H9 (cell line): ENCODE measurements at regions not wholly inside any gene's neighbourhood (a gene's known extent, or its start where the extent isn't known, plus 50 kb on each side); places are given as distances from the start of the nearest gene placed in this dataset.

Experiments used
- DNase-seq: peaks from one replicate; pipeline ENCODE4 v3.0.0-alpha.2; 2017
- H2AFZ ChIP-seq: one replicate; pipeline ENCODE4 v1.6.1; 2013; ENCODE audit warnings: mild to moderate bottlenecking, low read length, control low read depth, moderate library complexity
- H2AK5ac ChIP-seq: 2 replicates; pipeline ENCODE4 v1.6.1; 2013; ENCODE audit warnings: low read length, control low read depth, mixed read lengths; ENCODE audit not compliant: insufficient read length
- H2BK120ac ChIP-seq: one replicate; pipeline ENCODE4 v1.6.1; 2013; ENCODE audit warnings: low read depth, mild to moderate bottlenecking, low read length, control low read depth, inconsistent platforms; ENCODE audit not compliant: poor library complexity, severe bottlenecking
- H2BK12ac ChIP-seq: 2 replicates; pipeline ENCODE4 v1.6.1; 2013; ENCODE audit warnings: low read length, control low read depth, mixed read lengths, low read depth; ENCODE audit not compliant: insufficient read length
- H2BK15ac ChIP-seq: 2 replicates; pipeline ENCODE4 v1.6.1; 2013; ENCODE audit warnings: low read depth, low read length, control low read depth
- H2BK20ac ChIP-seq: one replicate; pipeline ENCODE4 v1.6.1; 2013; ENCODE audit warnings: low read depth, mild to moderate bottlenecking, low read length, control low read depth, inconsistent platforms; ENCODE audit not compliant: poor library complexity, severe bottlenecking
- H2BK5ac ChIP-seq: 2 replicates; pipeline ENCODE4 v1.6.1; 2013; ENCODE audit warnings: low read length, control low read depth, mixed read lengths; ENCODE audit not compliant: insufficient read length
- H3K14ac ChIP-seq: 2 replicates; pipeline ENCODE4 v1.6.1; 2013; ENCODE audit warnings: low read length, control low read depth; ENCODE audit not compliant: insufficient read depth
- H3K18ac ChIP-seq: 2 replicates; pipeline ENCODE4 v1.6.1; 2013; ENCODE audit warnings: low read depth, mild to moderate bottlenecking, mixed read lengths, low read length, control low read depth; ENCODE audit not compliant: insufficient read length
- H3K23ac ChIP-seq: 2 replicates; pipeline ENCODE4 v1.6.1; 2013; ENCODE audit warnings: low read length, control low read depth, mixed read lengths, low read depth; ENCODE audit not compliant: insufficient read length
- H3K23me2 ChIP-seq: 2 replicates; pipeline ENCODE4 v1.6.1; 2013; ENCODE audit warnings: low read depth, mild to moderate bottlenecking, mixed read lengths, low read length, control low read depth; ENCODE audit not compliant: insufficient read length, poor library complexity, severe bottlenecking
- H3K27ac ChIP-seq: 2 replicates; pipeline ENCODE4 v1.5.1; 2013; ENCODE audit warnings: low read length, control low read depth, mixed read lengths, low read depth; ENCODE audit not compliant: insufficient read length
- H3K27me3 ChIP-seq: 2 replicates; pipeline ENCODE4 v1.6.1; 2013; ENCODE audit warnings: low read length, control low read depth, inconsistent platforms; ENCODE audit not compliant: insufficient read depth
- H3K4ac ChIP-seq: 2 replicates; pipeline ENCODE4 v1.6.1; 2013; ENCODE audit warnings: low read depth, mild to moderate bottlenecking, control low read depth, inconsistent platforms, low read length, moderate library complexity
- H3K4me1 ChIP-seq: 2 replicates; pipeline ENCODE4 v1.6.1; 2013; ENCODE audit warnings: low read length, control low read depth, inconsistent platforms; ENCODE audit not compliant: insufficient read depth
- H3K4me2 ChIP-seq: 2 replicates; pipeline ENCODE4 v1.6.1; 2013; ENCODE audit warnings: low read length, control low read depth, mixed read lengths; ENCODE audit not compliant: insufficient read length, insufficient read depth
- H3K56ac ChIP-seq: 2 replicates; pipeline ENCODE4 v1.6.1; 2013; ENCODE audit warnings: low read depth, mild to moderate bottlenecking, mixed read lengths, low read length, control low read depth; ENCODE audit not compliant: insufficient read length
- H3K79me1 ChIP-seq: 2 replicates; pipeline ENCODE4 v1.6.1; 2013; ENCODE audit warnings: low read depth, mild to moderate bottlenecking, moderate library complexity, low read length, control low read depth, inconsistent platforms; ENCODE audit not compliant: insufficient read depth, poor library complexity, severe bottlenecking
- H3K79me2 ChIP-seq: 2 replicates; pipeline ENCODE4 v1.6.1; 2013; ENCODE audit warnings: low read length, control low read depth, inconsistent platforms; ENCODE audit not compliant: insufficient read depth
- H3K9ac ChIP-seq: 2 replicates; pipeline ENCODE4 v1.6.1; 2013; ENCODE audit warnings: low read length, control low read depth, mixed read lengths; ENCODE audit not compliant: insufficient read length; ENCODE audit errors: extremely low read depth
- H3K9me3 ChIP-seq: one replicate; pipeline ENCODE4 v1.6.1; 2013; ENCODE audit warnings: low read depth, low read length, inconsistent platforms; ENCODE audit not compliant: control insufficient read depth
- H3T11ph ChIP-seq: one replicate; pipeline ENCODE4 v1.6.1; 2013; ENCODE audit warnings: mild to moderate bottlenecking, low read length, control low read depth, inconsistent platforms
- H4K20me1 ChIP-seq: one replicate; pipeline ENCODE4 v1.6.1; 2013; ENCODE audit not compliant: control insufficient read depth, insufficient read length, insufficient read depth
- H4K5ac ChIP-seq: 2 replicates; pipeline ENCODE4 v1.6.1; 2013; ENCODE audit warnings: low read depth, mild to moderate bottlenecking, mixed read lengths, low read length, control low read depth; ENCODE audit not compliant: insufficient read length
- H4K8ac ChIP-seq: replicated peaks from 2 replicates; pipeline ENCODE4 v1.6.1; 2013; ENCODE audit warnings: low read length, control low read depth, mixed read lengths, low read depth; ENCODE audit not compliant: insufficient read length
- H4K91ac ChIP-seq: 2 replicates; pipeline ENCODE4 v1.6.1; 2013; ENCODE audit warnings: low read depth, mild to moderate bottlenecking, moderate library complexity, mixed read lengths, low read length, control low read depth; ENCODE audit not compliant: insufficient read length
- H3K27ac Mint-ChIP-seq, 3 experiments: 2 replicates in 2 of 3; 3 replicates in 1 of 3; pipeline ENCODE4 v1.8.0; 2020 to 2021; ENCODE audit warnings: mixed read lengths in 3 of 3, mild to moderate bottlenecking in 1 of 3, moderate library complexity in 1 of 3
- H3K27me3 Mint-ChIP-seq: 2 replicates; pipeline ENCODE4 v1.8.0; 2021; ENCODE audit warnings: low read depth, mild to moderate bottlenecking, moderate library complexity, mixed read lengths
- H3K36me3 Mint-ChIP-seq, 3 experiments: 2 replicates in 2 of 3; 3 replicates in 1 of 3; pipeline ENCODE4 v1.8.0; 2020 to 2021; ENCODE audit warnings: low read depth in 3 of 3, mixed read lengths in 3 of 3; ENCODE audit not compliant: insufficient read depth in 1 of 3
- H3K4me1 Mint-ChIP-seq, 2 experiments: 2 replicates each; pipeline ENCODE4 v1.8.0; 2020; ENCODE audit warnings: mixed read lengths in 2 of 2
- H3K4me3 Mint-ChIP-seq, 2 experiments: 2 replicates in 1 of 2; 3 replicates in 1 of 2; pipeline ENCODE4 v1.8.0; 2020 to 2021; ENCODE audit warnings: mild to moderate bottlenecking in 2 of 2, mixed read lengths in 2 of 2, moderate library complexity in 1 of 2
- H3K9me3 Mint-ChIP-seq, 2 experiments: 2 replicates in 1 of 2; 3 replicates in 1 of 2; pipeline ENCODE4 v1.8.0; 2020; ENCODE audit warnings: mild to moderate bottlenecking in 2 of 2, mixed read lengths in 2 of 2, moderate library complexity in 1 of 2
- CTCF ChIP-seq: fragments of 200-600 bp; sonication (generic); conservative IDR thresholded peaks from 3 replicates; pipeline ENCODE4 v1.8.0; 2021; ENCODE audit warnings: antibody characterized with exemption, mild to moderate bottlenecking
- WGBS: extraction: QIAGEN DNeasy Blood & Tissue Kit; methylation state at CpG from one replicate; pipeline ENCODE4 v1.1.7; 2013; ENCODE audit warnings: missing lambda C conversion rate, low lambda C conversion rate, mixed read lengths; ENCODE audit not compliant: insufficient read length; ENCODE audit errors: extremely low coverage; 5-methylcytosine and 5-hydroxymethylcytosine counted together

DNA sequence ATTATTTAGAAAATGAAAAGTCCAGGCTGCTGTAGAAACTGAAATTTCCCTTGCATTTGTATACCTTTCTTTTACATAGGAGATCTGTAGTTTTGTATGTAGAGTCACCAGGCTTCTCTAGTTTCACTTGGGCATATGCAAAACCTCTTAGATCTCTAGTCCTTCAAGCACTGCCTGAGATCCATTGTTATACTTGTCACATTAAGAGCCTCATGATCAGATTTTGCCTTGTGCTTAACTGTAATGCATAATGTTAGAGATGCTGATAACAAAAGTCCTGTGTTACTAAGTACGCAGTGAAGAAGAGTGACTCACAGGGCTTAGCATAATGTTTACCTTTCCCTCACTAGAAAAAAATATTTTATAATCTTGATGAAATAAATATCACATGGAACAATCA lies 250.2 kb downstream of the CYLC2 start:
- H3K27ac Mint-ChIP-seq = peak overlapping the region in 1 of 3 experiments; percentile 44; a peak in 1 of 7 replicates
- WGBS = no CpG with 5 or more reads among the region's 1 CpG

More for the DNA sequence above, 250.2 kb downstream of the CYLC2 start:
- Histone ChIP-seq H3K14ac (no peak overlapping the region), H2BK20ac (no peak overlapping the region), H3K27me3 (no peaks in the 10 kb centered on the region), H2BK5ac (no peak overlapping the region), H4K20me1 (no peaks in the 10 kb centered on the region), H3K27ac (no peak overlapping the region), H4K5ac (no peak overlapping the region), H3K79me1 (no peaks in the 10 kb centered on the region), H3K23ac (no peak overlapping the region), H3T11ph (no peak overlapping the region), H2BK15ac (no peak overlapping the region), H2BK120ac (no peak overlapping the region), H2AFZ (no peak overlapping the region), H3K23me2 (no peaks in the 10 kb centered on the region), H3K79me2 (no peaks in the 10 kb centered on the region), H3K9me3 (no peaks in the 10 kb centered on the region), H3K4ac (no peak overlapping the region), H3K18ac (no peak overlapping the region), H2BK12ac (no peak overlapping the region), H2AK5ac (no peak overlapping the region), H3K56ac (no peak overlapping the region), H3K4me2 (no peak overlapping the region), H3K9ac (no peak overlapping the region), H4K8ac (no peak overlapping the region), H4K91ac (no peak overlapping the region), H3K4me1 (no peaks in the 10 kb centered on the region)
- no peak for DNase-seq
- no peaks in the 10 kb centered on the region for H3K36me3 Mint-ChIP-seq
- no peak for TF ChIP-seq CTCF
- H3K27me3 Mint-ChIP-seq = no peaks in the 10 kb centered on the region
- peaks cover 17 to 18% of the 10 kb centered on the region in 2 experiments for H3K4me1 Mint-ChIP-seq
- H3K4me3 Mint-ChIP-seq = no peak overlapping the region
- peaks cover 0 to under 1% of the 10 kb centered on the region in 2 experiments; a peak in 1 of 5 replicates for H3K9me3 Mint-ChIP-seq
